SK-N-MC (cell line): ENCODE measurements at regions not wholly inside any gene's neighbourhood (a gene's known extent, or its start where the extent isn't known, plus 50 kb on each side); places are given as distances from the start of the nearest gene placed in this dataset.

Source experiments
- DNase-seq: peaks from one replicate; pipeline ENCODE4 v3.0.0-alpha.2; 2011; ENCODE audit warnings: low read depth, low spot score
- H3K27ac ChIP-seq: fragments of 200-600 bp; sonication (generic); 2 replicates; pipeline ENCODE4 v1.5.1; 2016; ENCODE audit warnings: mixed run types
- H3K36me3 ChIP-seq: fragments of 200-600 bp; sonication (generic); 2 replicates; pipeline ENCODE4 v1.6.1; 2017; ENCODE audit warnings: antibody characterized with exemption, low read length, mixed read lengths; ENCODE audit not compliant: insufficient read depth
- H3K4me3 ChIP-seq: fragments of 200-600 bp; sonication (generic); 2 replicates; pipeline ENCODE4 v1.5.1; 2016
- H3K9ac ChIP-seq: fragments of 200-600 bp; sonication (generic); 2 replicates; pipeline ENCODE4 v1.8.0; 2017; ENCODE audit warnings: mixed run types, mixed read lengths; ENCODE audit not compliant: insufficient read length
- H3K9me3 ChIP-seq: fragments of 200-600 bp; sonication (generic); 2 replicates; pipeline ENCODE4 v1.6.1; 2017; ENCODE audit warnings: low read depth, mild to moderate bottlenecking, antibody characterized with exemption, low read length, moderate library complexity, mixed read lengths
- EZH2 ChIP-seq: fragments of 200-600 bp; sonication (generic); IDR thresholded peaks from one replicate; pipeline ENCODE4 v1.6.1; 2017; ENCODE audit warnings: antibody characterized with exemption
- FOXP2 ChIP-seq: optimal IDR thresholded peaks from 2 replicates; pipeline ENCODE3; 2011; ENCODE audit warnings: mild to moderate bottlenecking, moderate library complexity; ENCODE audit not compliant: insufficient read depth; ENCODE audit errors: extremely low read length, control extremely low read depth
- POLR2AphosphoS5 ChIP-seq: IDR thresholded peaks from 2 replicates; pipeline ENCODE4 v1.6.1; 2012; ENCODE audit warnings: mild to moderate bottlenecking, low read depth, low read length, borderline replicate concordance

GRCh38 chr22:26910845-26911244, 253.5 kb downstream of the MIAT start:
- no peak overlapping the region for H3K27ac ChIP-seq
- no peaks in the 10 kb centered on the region for H3K36me3 ChIP-seq
- H3K9me3 ChIP-seq: no peaks in the 10 kb centered on the region
- no peak overlapping the region for H3K4me3 ChIP-seq
- no peak overlapping the region for H3K9ac ChIP-seq
- TF ChIP-seq FOXP2 (no peak), POLR2AphosphoS5 (no peak), EZH2 (no peak)
- DNase-seq: no peak

DNA sequence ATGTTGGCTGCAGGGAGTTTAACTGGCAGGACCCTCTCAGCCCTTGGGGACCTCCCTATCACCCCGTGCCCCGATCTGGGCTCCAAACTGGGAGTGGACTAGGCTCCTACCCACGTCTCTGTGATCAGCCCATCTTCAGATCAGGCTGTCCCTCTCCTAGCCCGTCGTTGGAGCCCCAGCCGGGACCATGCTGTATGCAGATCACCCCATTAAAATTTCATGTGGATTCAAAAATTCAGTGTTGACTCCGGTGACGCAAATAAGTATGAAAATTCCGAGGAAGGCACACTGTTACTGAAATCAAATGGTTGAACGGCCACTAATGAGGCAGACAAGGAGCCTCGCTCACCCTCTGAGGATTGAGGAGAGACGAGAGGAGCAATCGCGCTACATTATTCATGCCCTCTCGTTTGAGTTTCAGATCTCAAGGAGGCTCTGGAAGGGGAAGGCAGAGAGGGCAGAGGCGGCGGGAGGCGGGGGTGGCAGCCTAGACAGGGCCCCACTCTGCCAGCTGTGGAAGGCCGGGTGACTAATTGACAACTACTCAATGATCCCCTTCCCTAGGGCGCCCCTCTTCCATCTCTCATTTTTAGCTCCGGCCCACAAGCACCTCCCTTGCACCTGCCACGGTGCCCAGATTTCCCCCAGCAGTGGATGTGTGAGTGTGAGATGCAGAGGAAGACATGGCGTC, 255.4 kb downstream of the MIAT start:
- no peak for DNase-seq
- Histone ChIP-seq H3K9me3 (no peaks in the 10 kb centered on the region), H3K27ac (no peak overlapping the region), H3K9ac (no peak overlapping the region), H3K4me3 (no peak overlapping the region), H3K36me3 (no peaks in the 10 kb centered on the region)
- no peak for TF ChIP-seq FOXP2

GRCh38 chr22:26914519-26915185, 257.3 kb downstream of the MIAT start:
- no peak for TF ChIP-seq FOXP2
- TF ChIP-seq EZH2: no peak
- no peak for TF ChIP-seq POLR2AphosphoS5
- H3K36me3 ChIP-seq: no peaks in the 10 kb centered on the region
- no peak for DNase-seq
- H3K27ac ChIP-seq: no peak overlapping the region
- no peaks in the 10 kb centered on the region for H3K9me3 ChIP-seq
- no peak overlapping the region for H3K9ac ChIP-seq
- no peak overlapping the region for H3K4me3 ChIP-seq

GRCh38 chr22:26916236-26916635, 258.8 kb downstream of the MIAT start:
- TF ChIP-seq FOXP2 (no peak), EZH2 (no peak), POLR2AphosphoS5 (no peak)
- no peaks in the 10 kb centered on the region for H3K36me3 ChIP-seq
- DNase-seq: no peak
- H3K4me3 ChIP-seq: no peak overlapping the region
- no peaks in the 10 kb centered on the region for H3K9me3 ChIP-seq
- H3K9ac ChIP-seq: no peak overlapping the region
- no peak overlapping the region for H3K27ac ChIP-seq

GRCh38 chr22:26918226-26918625, 260.8 kb downstream of the MIAT start:
- Histone ChIP-seq H3K9ac (no peak overlapping the region), H3K9me3 (no peaks in the 10 kb centered on the region), H3K27ac (no peak overlapping the region), H3K4me3 (no peak overlapping the region), H3K36me3 (no peaks in the 10 kb centered on the region)
- DNase-seq: no peak
- TF ChIP-seq POLR2AphosphoS5 (no peak), EZH2 (no peak), FOXP2 (no peak)

DNA sequence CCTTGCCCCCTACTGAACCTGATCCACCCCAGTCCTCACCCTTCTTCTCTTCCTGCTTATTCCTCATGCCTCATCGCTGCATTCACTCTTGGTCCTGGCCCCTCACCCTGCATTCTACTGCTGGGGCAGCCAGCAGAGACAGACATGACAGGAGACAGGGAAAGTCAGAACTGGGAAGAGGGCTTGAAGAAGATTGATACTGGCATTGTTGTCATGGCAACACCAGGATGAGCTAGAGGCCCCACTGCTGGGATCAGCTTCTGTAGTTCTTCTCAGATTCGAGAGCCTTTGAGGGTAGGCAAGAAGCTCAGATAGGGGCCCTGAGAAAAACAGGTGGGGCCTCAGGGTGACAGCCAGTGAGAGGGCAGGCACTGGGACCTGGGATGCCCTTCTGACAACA, 264.3 kb downstream of the MIAT start:
- TF ChIP-seq FOXP2 (no peak), EZH2 (no peak), POLR2AphosphoS5 (no peak)
- DNase-seq: no peak
- H3K9ac ChIP-seq: no peak overlapping the region
- H3K27ac ChIP-seq: no peak overlapping the region
- H3K4me3 ChIP-seq: no peak overlapping the region
- H3K9me3 ChIP-seq: no peaks in the 10 kb centered on the region
- H3K36me3 ChIP-seq: no peaks in the 10 kb centered on the region

- H3K36me3 ChIP-seq: no peaks in the 10 kb centered on the region
- DNase-seq: no peak
- H3K9me3 ChIP-seq: no peaks in the 10 kb centered on the region
- no peak overlapping the region for H3K9ac ChIP-seq
- H3K27ac ChIP-seq: no peak overlapping the region
- no peak overlapping the region for H3K4me3 ChIP-seq
- no peak for TF ChIP-seq EZH2
- no peak for TF ChIP-seq FOXP2
- no peak for TF ChIP-seq POLR2AphosphoS5
Observed at GRCh38 chr22:26922806-26923205, 265.4 kb downstream of the MIAT start.

DNA sequence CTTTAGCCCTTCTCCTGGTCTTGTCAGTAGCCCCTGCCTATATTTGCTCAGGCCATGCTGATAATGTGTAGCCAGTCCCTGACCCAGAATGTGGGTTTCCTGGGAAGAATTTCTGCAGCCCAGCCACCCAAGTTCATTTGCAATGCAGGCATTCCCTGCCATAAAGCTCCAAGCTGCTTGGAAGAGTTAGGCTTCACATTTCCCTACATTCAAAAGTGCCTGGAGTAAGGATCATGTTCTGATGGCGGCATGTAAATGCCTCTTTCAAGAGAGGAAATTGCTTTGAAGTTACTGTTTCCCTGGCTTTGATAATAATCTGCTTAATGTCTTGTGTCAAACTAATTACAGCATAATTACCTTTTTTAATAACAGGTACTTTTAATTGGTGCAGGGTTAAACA, 266.1 kb downstream of the MIAT start:
- no peak overlapping the region for H3K4me3 ChIP-seq
- no peak overlapping the region for H3K9ac ChIP-seq
- H3K9me3 ChIP-seq: no peaks in the 10 kb centered on the region
- DNase-seq: no peak
- H3K36me3 ChIP-seq: no peaks in the 10 kb centered on the region
- H3K27ac ChIP-seq: no peak overlapping the region
- no peak for TF ChIP-seq FOXP2
- TF ChIP-seq EZH2: no peak
- TF ChIP-seq POLR2AphosphoS5: no peak
